Ovary (tissue), 7 donors: ENCODE measurements at regions not wholly inside any gene's neighbourhood (a gene's known extent, or its start where the extent isn't known, plus 50 kb on each side); places are given as distances from the start of the nearest gene placed in this dataset. TPM values are rescaled to one million over a fixed set of nuclear protein-coding genes. Genes with fewer than 3 reads are reported as not detected.
"Not testable (repeated sequence)": the region's sequence is repeated elsewhere in the genome, so short reads cannot be mapped to it uniquely, and the experiment has no call there.

ENCODE experiments used
- DNase-seq, 5 donors: peaks; one replicate each; pipeline ENCODE4 v3.0.0-alpha.2; 2019 to 2020
- H3K27ac ChIP-seq, 2 donors: fragments of 200-600 bp; one replicate each; pipeline versions ENCODE4 v1.5.1 to v1.8.0; 2019 to 2022
- H3K27me3 ChIP-seq: fragments of 200-600 bp; one replicate; pipeline ENCODE4 v1.8.0; 2022
- H3K36me3 ChIP-seq: fragments of 200-600 bp; sonication (generic); one replicate; pipeline ENCODE4 v1.5.1; 2019
- H3K4me1 ChIP-seq: one replicate; pipeline ENCODE4 v1.8.1; 2013; ENCODE audit warnings: mild to moderate bottlenecking, moderate library complexity; ENCODE audit not compliant: insufficient read depth
- H3K4me3 ChIP-seq: fragments of 200-600 bp; sonication (generic); one replicate; pipeline ENCODE4 v1.5.1; 2017
- H3K9me3 ChIP-seq, 2 donors: fragments of 200-600 bp in 1 of 2; sonication (generic) in 1 of 2; one replicate each; pipeline versions ENCODE4 v1.5.1 to v1.8.1; 2013 to 2019; ENCODE audit warnings: mild to moderate bottlenecking in 1 of 2, moderate library complexity in 1 of 2
- EP300 ChIP-seq: sonication (generic); formaldehyde crosslinking; IDR thresholded peaks from one replicate; pipeline ENCODE4 v1.6.1; 2017; ENCODE audit warnings: antibody characterized with exemption
- POLR2A ChIP-seq: fragments of 450-650 bp; IDR thresholded peaks from one replicate; pipeline ENCODE4 v1.6.1; 2017; ENCODE audit warnings: antibody characterized with exemption, mild to moderate bottlenecking, moderate library complexity
- whole genome bisulfite sequencing, 3 donors: extraction: QIAGEN DNeasy Blood & Tissue Kit in 1 of 3; methylation state at CpG; one replicate each; pipeline versions ENCODE4 v1.1.5 to v1.1.7; 2013 to 2017; 5-methylcytosine and 5-hydroxymethylcytosine counted together
- intact Hi-C, 4 donors: fragments of 100-400 bp; cut with DNase I; formaldehyde crosslinking; loops; one replicate each; pipeline versions ENCODE4 v1.11.0 to v1.15.1; 2022 to 2023
- small RNA-seq: library from RNA; depleted of rRNA; stranded (forward); fragments of <200 nt; gene quantifications from one replicate; pipeline ENCODE3, GENCODE V24; 2016
- TF ChIP-seq, protein P1 (sequence below), 3 donors: fragments of 450-650 bp in 2 of 3; fragments of 200-600 bp in 1 of 3; IDR thresholded peaks; one replicate each; pipeline versions ENCODE4 v1.5.1 to v1.8.0; 2016 to 2022; ENCODE audit warnings: antibody characterized with exemption in 3 of 3, mild to moderate bottlenecking in 1 of 3
- donor health status: DM: no; HTN: no; CAD: no; lungs with moderate emphysema.
- donor health status: DM: no; HTN: no; CAD: no.
- donor health status: Bipolar disorder and iron deficiency.
- donor health status: DM: no; HTN: no; CAD: no.
- donor health status: DM: yes; HTN: yes; CAD: no.

DNA sequence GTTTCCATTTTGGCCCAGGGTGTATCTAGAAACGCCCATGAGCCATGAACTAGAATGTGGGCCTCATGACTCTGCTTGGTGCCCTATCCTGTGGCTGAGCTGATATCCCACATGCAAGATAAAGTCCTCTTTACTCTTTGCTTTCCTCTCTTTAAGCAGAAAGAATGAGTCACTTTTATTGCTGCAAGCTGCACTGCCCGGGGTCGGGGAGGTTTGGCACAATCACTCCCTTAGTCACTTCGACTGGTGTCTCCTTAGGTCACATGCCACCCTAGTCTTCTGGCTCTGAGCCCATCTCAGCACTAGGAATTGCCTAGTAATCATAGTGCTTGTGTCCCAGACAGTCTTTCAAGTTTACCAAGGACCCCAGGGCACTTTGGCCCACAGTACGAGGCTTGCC lies 75.1 kb upstream of the CXorf66 start:
- 61 to 68% (median 67%) methylated on average over 5 of the region's 5 CpGs for WGBS, 3 donors
- no peak overlapping the region for H3K4me3 ChIP-seq
- H3K27ac ChIP-seq = no peak overlapping the region
- intact Hi-C loops = no loop called here
- TF ChIP-seq, protein P1, sequence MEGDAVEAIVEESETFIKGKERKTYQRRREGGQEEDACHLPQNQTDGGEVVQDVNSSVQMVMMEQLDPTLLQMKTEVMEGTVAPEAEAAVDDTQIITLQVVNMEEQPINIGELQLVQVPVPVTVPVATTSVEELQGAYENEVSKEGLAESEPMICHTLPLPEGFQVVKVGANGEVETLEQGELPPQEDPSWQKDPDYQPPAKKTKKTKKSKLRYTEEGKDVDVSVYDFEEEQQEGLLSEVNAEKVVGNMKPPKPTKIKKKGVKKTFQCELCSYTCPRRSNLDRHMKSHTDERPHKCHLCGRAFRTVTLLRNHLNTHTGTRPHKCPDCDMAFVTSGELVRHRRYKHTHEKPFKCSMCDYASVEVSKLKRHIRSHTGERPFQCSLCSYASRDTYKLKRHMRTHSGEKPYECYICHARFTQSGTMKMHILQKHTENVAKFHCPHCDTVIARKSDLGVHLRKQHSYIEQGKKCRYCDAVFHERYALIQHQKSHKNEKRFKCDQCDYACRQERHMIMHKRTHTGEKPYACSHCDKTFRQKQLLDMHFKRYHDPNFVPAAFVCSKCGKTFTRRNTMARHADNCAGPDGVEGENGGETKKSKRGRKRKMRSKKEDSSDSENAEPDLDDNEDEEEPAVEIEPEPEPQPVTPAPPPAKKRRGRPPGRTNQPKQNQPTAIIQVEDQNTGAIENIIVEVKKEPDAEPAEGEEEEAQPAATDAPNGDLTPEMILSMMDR (IDR thresholded peaks at IDR 0.05) = no peak
- TF ChIP-seq EP300 (no peak), POLR2A (no peak)
- no peaks in the 10 kb centered on the region for H3K36me3 ChIP-seq
- no peak for DNase-seq
- H3K4me1 ChIP-seq = no peaks in the 10 kb centered on the region
- H3K9me3 ChIP-seq = no peaks in the 10 kb centered on the region
- no peaks in the 10 kb centered on the region for H3K27me3 ChIP-seq

DNA sequence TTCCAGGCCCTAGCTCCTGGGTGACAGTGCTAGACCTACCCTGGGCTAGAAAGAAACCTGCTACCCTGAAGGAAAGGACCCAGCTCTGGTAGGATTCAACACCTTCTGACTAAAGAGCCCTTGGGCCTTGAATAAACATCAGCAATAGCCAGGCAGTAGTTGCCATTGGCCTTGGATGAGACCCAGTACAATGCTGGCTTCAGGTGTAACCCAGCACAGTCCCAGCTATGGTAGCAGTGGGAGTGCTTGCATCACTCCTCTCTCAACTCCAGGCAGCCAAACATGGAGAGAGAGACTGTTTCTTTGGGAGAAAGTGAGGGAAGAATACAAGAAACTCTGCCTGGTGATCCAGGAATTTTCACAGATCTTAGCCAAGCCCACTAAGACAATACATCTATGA lies 73.5 kb upstream of the CXorf66 start:
- Histone ChIP-seq H3K9me3 (no peaks in the 10 kb centered on the region), H3K27ac (no peak overlapping the region), H3K4me1 (no peaks in the 10 kb centered on the region), H3K36me3 (no peaks in the 10 kb centered on the region), H3K27me3 (no peaks in the 10 kb centered on the region), H3K4me3 (no peak overlapping the region)
- no peak for DNase-seq
- intact Hi-C loops = no loop called here
- TF ChIP-seq, protein P1 (IDR thresholded peaks at IDR 0.05) = no peak
- TF ChIP-seq EP300 = no peak

DNA sequence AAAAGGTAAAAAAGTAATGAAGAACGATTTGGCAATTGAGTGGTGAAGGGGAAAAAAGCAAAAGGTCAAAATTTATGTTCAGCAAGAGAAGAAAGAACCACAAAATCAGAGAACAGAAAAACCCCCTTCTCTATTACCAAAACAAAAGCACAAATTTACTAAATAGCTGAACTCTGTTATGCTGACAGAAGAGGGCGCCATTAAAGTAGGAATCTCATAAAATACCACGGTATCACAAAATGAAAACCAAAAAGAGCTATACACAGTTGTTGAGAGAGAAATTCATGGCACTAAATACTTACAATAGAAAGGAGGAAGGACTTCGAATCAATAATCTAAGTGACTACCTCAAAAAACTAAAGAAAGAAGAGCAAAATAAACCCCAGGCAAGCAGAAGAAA lies 69.6 kb upstream of the CXorf66 start:
- intact Hi-C loops = no loop called here
- no peaks in the 10 kb centered on the region for H3K27me3 ChIP-seq
- TF ChIP-seq POLR2A = no peak
- TF ChIP-seq, protein P1 (IDR thresholded peaks at IDR 0.05) = no peak
- no peak for TF ChIP-seq EP300
- no peaks in the 10 kb centered on the region for H3K36me3 ChIP-seq
- no peak for DNase-seq
- H3K4me3 ChIP-seq = no peak overlapping the region
- H3K27ac ChIP-seq = no peak overlapping the region
- no peaks in the 10 kb centered on the region for H3K4me1 ChIP-seq
- WGBS, 3 donors = 11 to 16% (median 12%) methylated on average over 4 of the region's 4 CpGs
- no peaks in the 10 kb centered on the region for H3K9me3 ChIP-seq

DNA sequence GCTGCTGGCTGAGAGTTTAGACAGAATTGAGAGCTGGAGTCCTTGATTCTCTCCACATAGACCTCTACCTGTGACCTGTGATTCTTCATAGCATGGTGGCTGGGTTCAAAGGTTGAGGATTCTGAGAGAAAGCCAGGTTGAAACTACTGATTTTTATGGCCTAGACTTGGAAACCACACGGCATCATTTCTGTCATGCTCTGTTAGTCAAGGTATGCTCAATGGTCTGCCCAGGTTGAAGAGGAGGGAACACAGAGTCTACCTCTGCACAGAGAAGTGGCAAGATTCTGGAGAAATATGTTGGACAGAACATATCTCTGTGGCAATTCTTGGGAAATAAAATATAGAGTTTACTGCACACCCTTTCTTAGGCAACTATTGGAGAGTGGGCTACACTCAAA lies 57.2 kb upstream of the CXorf66 start:
- WGBS, 3 donors = 54 to 76% (median 69%) methylated on average over 1 of the region's 1 CpG
- intact Hi-C loops = no loop called here
- H3K4me3 ChIP-seq = no peak overlapping the region

DNA sequence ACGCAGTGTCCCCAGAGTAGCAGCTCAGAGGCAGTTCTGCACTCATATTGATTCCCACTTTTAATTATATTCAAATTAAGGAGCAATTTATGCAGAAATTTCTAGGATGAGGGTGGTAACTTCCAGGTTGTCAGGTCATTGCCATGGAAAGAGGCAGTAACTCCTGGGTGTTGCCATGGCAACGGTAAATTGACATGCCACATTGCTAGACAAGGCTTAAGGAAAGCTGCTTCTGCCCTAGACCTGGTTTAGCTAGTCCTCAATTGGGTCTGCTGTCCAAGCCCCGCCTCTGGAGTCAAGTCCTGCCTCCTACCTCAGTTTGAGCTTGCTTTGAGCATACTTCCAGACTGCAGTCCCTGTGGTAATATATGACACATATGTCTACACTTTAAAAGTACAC lies 53.8 kb upstream of the CXorf66 start:
- H3K4me1 ChIP-seq, intact Hi-C loops, H3K9me3 ChIP-seq, H3K36me3 ChIP-seq, H3K27me3 ChIP-seq, H3K4me3 ChIP-seq, H3K27ac ChIP-seq, DNase-seq: not testable (repeated sequence)
- 63 to 100% (median 64%) methylated on average over 1 to 2 of the region's 3 CpGs for WGBS, 3 donors

More for the DNA sequence above, 57.2 kb upstream of the CXorf66 start:
- no peaks in the 10 kb centered on the region for H3K4me1 ChIP-seq
- no peaks in the 10 kb centered on the region for H3K9me3 ChIP-seq
- no peak overlapping the region for H3K27ac ChIP-seq
- H3K36me3 ChIP-seq = no peaks in the 10 kb centered on the region
- TF ChIP-seq POLR2A = no peak
- TF ChIP-seq, protein P1 (IDR thresholded peaks at IDR 0.05) = no peak
- no peak for TF ChIP-seq EP300
- no peak for DNase-seq
- no peaks in the 10 kb centered on the region for H3K27me3 ChIP-seq

Small RNA genes in the stretch of these regions (small RNA-seq; reads per million reads assigned to genes)
- gene RN7SL727P = not detected
